OCI-LY7 (cell line): ENCODE measurements at regions not wholly inside any gene's neighbourhood (a gene's known extent, or its start where the extent isn't known, plus 50 kb on each side); places are given as distances from the start of the nearest gene placed in this dataset.

Experiments used
- BruUV-seq: library from RNA; stranded (reverse); fragments of 400-500 nt; replicated peaks from 2 replicates; lab custom pipeline; 2021; lab: Mats Ljungman, UMichigan
- CTCF ChIA-PET: fragments of 300-600 bp; sonication (Branson Sonifier 250); formaldehyde crosslinking; loops from one replicate; lab custom pipeline; 2022; ENCODE audit warnings: antibody characterized with exemption; ENCODE audit not compliant: unreplicated experiment; lab: Charles Lee
- POLR2A ChIA-PET: fragments of 300-600 bp; sonication (Branson Sonifier 250); formaldehyde crosslinking; loops from one replicate; lab custom pipeline; 2022; ENCODE audit warnings: antibody characterized with exemption; lab: Charles Lee
- DNase-seq: peaks from one replicate; pipeline ENCODE4 v3.0.0-alpha.2; 2015; ENCODE audit warnings: low spot score
- H2AFZ ChIP-seq: fragments of 200-600 bp; sonication (generic), shearing (Covaris generic); 2 replicates; pipeline ENCODE4 v1.6.1; 2014; ENCODE audit warnings: mild to moderate bottlenecking, antibody characterized with exemption, low read length, moderate library complexity
- H3K27ac ChIP-seq: fragments of 200-600 bp; sonication (generic); 2 replicates; pipeline ENCODE4 v1.5.1; 2014; ENCODE audit warnings: mixed run types, low read depth, mild to moderate bottlenecking, moderate library complexity, low read length, inconsistent platforms; ENCODE audit not compliant: poor library complexity, severe bottlenecking
- H3K36me3 ChIP-seq: fragments of 200-600 bp; sonication (generic); 2 replicates; pipeline ENCODE4 v1.6.1; 2014; ENCODE audit warnings: mild to moderate bottlenecking, antibody characterized with exemption, low read length, moderate library complexity, mixed read lengths; ENCODE audit not compliant: insufficient read depth
- H3K4me1 ChIP-seq: fragments of 200-600 bp; sonication (generic); 2 replicates; pipeline ENCODE4 v1.5.1; 2014; ENCODE audit warnings: mild to moderate bottlenecking, low read length; ENCODE audit not compliant: insufficient read depth, poor library complexity, severe bottlenecking
- H3K4me2 ChIP-seq: fragments of 200-600 bp; sonication (generic); 2 replicates; pipeline ENCODE4 v1.6.1; 2014; ENCODE audit warnings: mild to moderate bottlenecking, low read length
- H3K4me3 ChIP-seq: fragments of 200-600 bp; sonication (generic); 2 replicates; pipeline ENCODE4 v1.5.1; 2014; ENCODE audit warnings: mild to moderate bottlenecking, low read depth, low read length; ENCODE audit not compliant: poor library complexity, severe bottlenecking
- H3K79me2 ChIP-seq: fragments of 200-600 bp; sonication (generic); 2 replicates; pipeline ENCODE4 v1.6.1; 2016; ENCODE audit warnings: low read depth, mild to moderate bottlenecking, low read length, moderate library complexity, mixed read lengths; ENCODE audit not compliant: insufficient read depth
- H3K9me2 ChIP-seq: fragments of 200-600 bp; sonication (generic); 2 replicates; pipeline ENCODE4 v1.6.1; 2016; ENCODE audit warnings: mild to moderate bottlenecking, low read length, mixed read lengths; ENCODE audit not compliant: insufficient read depth
- H3K9me3 ChIP-seq: fragments of 200-600 bp; sonication (generic); 2 replicates; pipeline ENCODE4 v1.6.1; 2014; ENCODE audit warnings: mild to moderate bottlenecking, mixed run types, low read length, mixed read lengths
- H4K20me1 ChIP-seq: fragments of 200-600 bp; sonication (generic); 2 replicates; pipeline ENCODE4 v1.6.1; 2014; ENCODE audit warnings: mild to moderate bottlenecking, antibody characterized with exemption, low read length, moderate library complexity, mixed read lengths; ENCODE audit not compliant: insufficient read depth
- CTCF ChIP-seq: fragments of 200-600 bp; sonication (generic); conservative IDR thresholded peaks from 2 replicates; pipeline ENCODE4 v1.5.1; 2014; ENCODE audit warnings: mild to moderate bottlenecking, antibody characterized with exemption, low read length, moderate library complexity, mixed read lengths
- EZH2phosphoT487 ChIP-seq: fragments of 200-600 bp; sonication (generic); IDR thresholded peaks from 2 replicates; pipeline ENCODE4 v1.6.1; 2018; ENCODE audit warnings: low read depth, borderline replicate concordance, mild to moderate bottlenecking, mixed run types, antibody characterized with exemption, low read length, moderate library complexity, mixed read lengths
- intact Hi-C: fragments of 100-400 bp; cut with micrococcal nuclease; formaldehyde crosslinking; loops from one replicate; pipeline ENCODE4 v1.10.0; 2022; ENCODE audit not compliant: unreplicated experiment

- Histone ChIP-seq H3K4me1 (no peaks in the 10 kb centered on the region), H4K20me1 (no peaks in the 10 kb centered on the region), H3K79me2 (no peaks in the 10 kb centered on the region), H3K9me3 (no peaks in the 10 kb centered on the region), H3K36me3 (no peaks in the 10 kb centered on the region), H2AFZ (no peak overlapping the region), H3K4me3 (no peak overlapping the region), H3K27ac (no peak overlapping the region), H3K9me2 (no peaks in the 10 kb centered on the region), H3K4me2 (no peak overlapping the region)
- TF ChIP-seq CTCF, result no peak
- no peak for TF ChIP-seq EZH2phosphoT487
- no TSS peak for BruUV-seq
- ChIA-PET POLR2A (no interaction called here), CTCF (no interaction called here)
- intact Hi-C loops, result no loop called here
- no peak for DNase-seq
These were observed 139.2 kb downstream of the HGF start for GRCh38 chr7:81630600-81630999.

DNA sequence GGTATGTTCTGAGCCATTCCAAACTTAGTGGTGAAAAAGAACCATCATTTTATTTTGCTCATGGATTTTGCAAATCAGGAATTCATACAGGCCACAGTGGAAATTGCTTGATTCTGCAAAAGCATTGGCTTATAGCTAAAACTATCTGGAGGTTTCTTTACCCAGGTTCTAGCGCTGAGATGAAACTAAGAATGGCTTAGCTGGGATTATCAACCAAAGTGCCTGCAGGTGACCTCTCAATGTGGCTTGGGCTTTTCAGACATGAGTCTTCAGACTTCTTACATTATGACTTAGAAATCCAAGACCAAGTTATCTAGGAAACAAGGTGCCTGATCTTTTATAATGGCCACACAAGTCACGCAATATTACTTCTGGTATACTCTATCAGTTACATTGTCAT, 140.1 kb downstream of the HGF start:
- ChIA-PET POLR2A (no interaction called here), CTCF (no interaction called here)
- H3K79me2 ChIP-seq, result no peaks in the 10 kb centered on the region
- no peaks in the 10 kb centered on the region for H3K9me3 ChIP-seq
- H3K4me1 ChIP-seq, result no peaks in the 10 kb centered on the region
- intact Hi-C loops, result no loop called here
- no peaks in the 10 kb centered on the region for H3K36me3 ChIP-seq
- no TSS peak for BruUV-seq
- no peak for DNase-seq
- H4K20me1 ChIP-seq, result no peaks in the 10 kb centered on the region
- no peak overlapping the region for H2AFZ ChIP-seq
- no peak for TF ChIP-seq EZH2phosphoT487
- no peak for TF ChIP-seq CTCF
- no peak overlapping the region for H3K4me2 ChIP-seq
- H3K9me2 ChIP-seq, result no peaks in the 10 kb centered on the region
- H3K4me3 ChIP-seq, result no peak overlapping the region
- no peak overlapping the region for H3K27ac ChIP-seq

- no peak overlapping the region for H3K4me2 ChIP-seq
- DNase-seq, result no peak
- H3K9me2 ChIP-seq, result no peaks in the 10 kb centered on the region
- no peaks in the 10 kb centered on the region for H3K79me2 ChIP-seq
- no peak overlapping the region for H3K4me3 ChIP-seq
- ChIA-PET POLR2A (interaction anchor here (0.8 kb wide), 1 partner anchor 11 kb away, joined by 3 read pairs; no protein-coding TSS in a partner anchor), CTCF (no interaction called here)
- no peaks in the 10 kb centered on the region for H3K9me3 ChIP-seq
- TF ChIP-seq CTCF (no peak), EZH2phosphoT487 (no peak)
- intact Hi-C loops, result no loop called here
- no peaks in the 10 kb centered on the region for H4K20me1 ChIP-seq
- BruUV-seq, result no TSS peak
- no peak overlapping the region for H2AFZ ChIP-seq
- H3K36me3 ChIP-seq, result no peaks in the 10 kb centered on the region
- H3K4me1 ChIP-seq, result no peaks in the 10 kb centered on the region
- H3K27ac ChIP-seq, result no peak overlapping the region
These were observed 140.9 kb downstream of the HGF start for GRCh38 chr7:81628951-81629350.
